HCT116 (cell line): ENCODE measurements at regions not wholly inside any gene's neighbourhood (a gene's known extent, or its start where the extent isn't known, plus 50 kb on each side); places are given as distances from the start of the nearest gene placed in this dataset.

ENCODE experiments used
- ATAC-seq: fragments of 200-7000 bp; cut with Tn5 transposase; 2 replicates; pipeline ENCODE4 v1.9.1; 2020; ENCODE audit warnings: mild to moderate bottlenecking, moderate library complexity
- BruUV-seq: library from RNA; stranded (reverse); fragments of 400-500 nt; replicated peaks from 2 replicates; lab custom pipeline; 2021; lab: Mats Ljungman, UMichigan
- CTCF ChIA-PET: fragments of 300-600 bp; sonication (Branson Sonifier 250); formaldehyde crosslinking; loops from one replicate; lab custom pipeline; 2021; ENCODE audit warnings: antibody characterized with exemption; lab: Charles Lee
- POLR2A ChIA-PET: fragments of 300-600, 350-600 bp; sonication (Branson Sonifier 250); formaldehyde crosslinking; loops from one replicate; lab custom pipeline; 2021; ENCODE audit warnings: antibody characterized with exemption; lab: Charles Lee
- RAD21 ChIA-PET, 2 experiments: fragments of 300-600 bp; sonication (Branson Sonifier 250); formaldehyde crosslinking; loops; one replicate each; lab custom pipeline; 2023; ENCODE audit warnings: low total read pairs in 2 of 2; ENCODE audit not compliant: uncharacterized antibody in 2 of 2, unreplicated experiment in 2 of 2, low non-redundant PET in 1 of 2; lab: Charles Lee
- DNase-seq: peaks from one replicate; pipeline ENCODE4 v3.0.0-alpha.2; 2010; ENCODE audit warnings: low read depth, low spot score
- H2AFZ ChIP-seq: fragments of 200-600 bp; shearing (Covaris generic), sonication (generic); 2 replicates; pipeline ENCODE4 v1.6.1; 2017; ENCODE audit warnings: low read depth, mixed run types, mixed read lengths, antibody characterized with exemption, low read length; ENCODE audit not compliant: poor library complexity, severe bottlenecking
- H3K27ac ChIP-seq: 2 replicates; pipeline ENCODE4 v1.5.1; 2012; ENCODE audit warnings: low read depth, low read length
- H3K27me3 ChIP-seq: fragments of 200-600 bp; sonication (generic); 2 replicates; pipeline ENCODE4 v1.6.1; 2016; ENCODE audit warnings: mixed run types, low read length, mixed read lengths; ENCODE audit not compliant: insufficient read depth
- H3K36me3 ChIP-seq, 2 experiments: fragments of 200-500 bp in 1 of 2; fragments of 200-600 bp in 1 of 2; sonication (Bioruptor generic) in 1 of 2; sonication (generic) in 1 of 2; 2 replicates each; pipeline versions ENCODE4 v1.5.1 to v1.6.1; 2014 to 2016; ENCODE audit warnings: low read length in 2 of 2, inconsistent platforms in 1 of 2, mixed read lengths in 1 of 2, mixed run types in 1 of 2; ENCODE audit not compliant: insufficient read depth in 2 of 2, control insufficient read depth in 1 of 2
- H3K4me1 ChIP-seq, 2 experiments: fragments of 200-600 bp in 1 of 2; sonication (generic) in 1 of 2; 2 replicates each; pipeline versions ENCODE4 v1.5.1 to v1.6.1; 2012 to 2017; ENCODE audit warnings: low read length in 2 of 2, inconsistent platforms in 1 of 2, mild to moderate bottlenecking in 1 of 2, mixed read lengths in 1 of 2, mixed run types in 1 of 2, moderate library complexity in 1 of 2; ENCODE audit not compliant: insufficient read depth in 2 of 2, control insufficient read depth in 1 of 2
- H3K4me2 ChIP-seq: fragments of 200-600 bp; sonication (generic); 2 replicates; pipeline ENCODE4 v1.6.1; 2017; ENCODE audit warnings: mixed run types, low read length, mixed read lengths
- H3K4me3 ChIP-seq, 2 experiments: fragments of 200-600 bp in 1 of 2; sonication (generic) in 1 of 2; replicated peaks in 1 of 2; 2 replicates each; pipeline ENCODE4 v1.5.1; 2011 to 2016; ENCODE audit warnings: low read length in 2 of 2, control low read depth in 1 of 2, low read depth in 1 of 2, mild to moderate bottlenecking in 1 of 2, mixed read lengths in 1 of 2, mixed run types in 1 of 2
- H3K79me2 ChIP-seq: fragments of 200-600 bp; sonication (generic); 2 replicates; pipeline ENCODE4 v1.6.1; 2017; ENCODE audit warnings: mild to moderate bottlenecking, mixed run types, low read length, moderate library complexity, mixed read lengths; ENCODE audit not compliant: insufficient read depth
- H3K9ac ChIP-seq: fragments of 200-600 bp; sonication (generic); 2 replicates; pipeline ENCODE4 v1.6.1; 2016; ENCODE audit warnings: low read length, mixed read lengths
- H3K9me2 ChIP-seq: fragments of 200-600 bp; sonication (generic), shearing (Covaris generic); 2 replicates; pipeline ENCODE4 v1.6.1; 2017; ENCODE audit warnings: mixed run types, mild to moderate bottlenecking, moderate library complexity; ENCODE audit not compliant: insufficient read depth
- H3K9me3 ChIP-seq, 2 experiments: fragments of 200-500 bp in 1 of 2; fragments of 200-600 bp in 1 of 2; sonication (Bioruptor generic) in 1 of 2; sonication (generic) in 1 of 2; 2 replicates each; pipeline ENCODE4 v1.6.1; 2014 to 2017; ENCODE audit warnings: low read length in 2 of 2, mixed read lengths in 2 of 2, inconsistent platforms in 1 of 2, low read depth in 1 of 2, mild to moderate bottlenecking in 1 of 2, mixed run types in 1 of 2, moderate library complexity in 1 of 2; ENCODE audit not compliant: control insufficient read depth in 1 of 2, insufficient read depth in 1 of 2
- H4K20me1 ChIP-seq: fragments of 200-600 bp; sonication (generic), shearing (Covaris generic); 2 replicates; pipeline ENCODE4 v1.6.1; 2017; ENCODE audit warnings: mixed run types, mild to moderate bottlenecking, moderate library complexity; ENCODE audit not compliant: insufficient read depth
- ELF1 ChIP-seq: IDR thresholded peaks from 2 replicates; pipeline ENCODE4 v1.6.1; 2012; ENCODE audit warnings: low read depth, borderline replicate concordance
- EZH2 ChIP-seq: fragments of 200-600 bp; sonication (generic); IDR thresholded peaks from 2 replicates; pipeline ENCODE4 v1.6.1; 2017; ENCODE audit warnings: antibody characterized with exemption, mixed run types
- FOSL1 ChIP-seq: IDR thresholded peaks from 2 replicates; pipeline ENCODE4 v1.6.1; 2012; ENCODE audit warnings: low read depth
- POLR2AphosphoS5 ChIP-seq: IDR thresholded peaks from 2 replicates; pipeline ENCODE4 v1.6.1; 2011; ENCODE audit warnings: mild to moderate bottlenecking, low read depth, low read length, moderate library complexity
- RAD21 ChIP-seq: IDR thresholded peaks from 2 replicates; pipeline ENCODE4 v1.6.1; 2012; ENCODE audit warnings: low read depth, mild to moderate bottlenecking
- TCF7L2 ChIP-seq: IDR thresholded peaks from 2 replicates; pipeline ENCODE4 v1.7.0; 2011; ENCODE audit warnings: borderline replicate concordance, inconsistent platforms; ENCODE audit not compliant: insufficient read depth, insufficient read length; ENCODE audit errors: extremely low read depth
- ZFX ChIP-seq: fragments of 450-650 bp; IDR thresholded peaks from 2 replicates; pipeline ENCODE4 v1.6.1; 2017
- intact Hi-C: fragments of 100-400 bp; cut with micrococcal nuclease; formaldehyde crosslinking; loops from 2 replicates; pipeline ENCODE4 v1.10.0; 2022
- TF ChIP-seq, protein P1 (sequence below): IDR thresholded peaks from 2 replicates; pipeline ENCODE4 v1.6.1; 2012; ENCODE audit warnings: low read depth
- TF ChIP-seq, protein P2 (sequence below): IDR thresholded peaks from 2 replicates; pipeline ENCODE4 v1.6.1; 2012

DNA sequence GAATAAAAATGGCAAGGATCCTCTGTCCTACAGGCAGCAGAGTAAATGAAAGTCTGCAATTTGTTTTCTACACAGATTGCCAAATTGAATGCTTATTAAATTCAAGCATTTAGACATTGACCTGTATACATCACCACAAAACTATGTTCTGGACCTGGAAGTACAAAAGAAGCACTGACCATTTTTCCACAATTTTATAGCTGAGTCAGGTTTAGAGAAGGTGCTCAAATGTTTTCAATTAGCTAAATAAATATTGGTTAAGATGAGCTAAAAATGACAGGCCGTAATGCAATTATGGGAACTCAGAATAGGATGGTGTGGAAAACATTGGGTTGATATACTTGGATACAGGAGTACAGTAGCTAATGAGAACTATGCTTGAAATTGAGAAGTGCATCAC is 490.7 kb upstream of the MEIS1 start:
- Histone ChIP-seq H2AFZ (no peak overlapping the region), H3K4me3 (no peak overlapping the region), H3K9ac (no peak overlapping the region), H3K27me3 (peaks cover 14% of the 10 kb centered on the region), H3K27ac (no peak overlapping the region), H3K4me2 (no peak overlapping the region), H3K36me3 (no peaks in the 10 kb centered on the region), H3K9me3 (no peaks in the 10 kb centered on the region), H4K20me1 (no peaks in the 10 kb centered on the region), H3K79me2 (no peaks in the 10 kb centered on the region), H3K9me2 (no peaks in the 10 kb centered on the region), H3K4me1 (no peaks in the 10 kb centered on the region)
- BruUV-seq, result no TSS peak
- no peak for DNase-seq
- TF ChIP-seq POLR2AphosphoS5 (no peak), FOSL1 (no peak)
- CTCF ChIA-PET, result no interaction called here
- intact Hi-C loops, result no loop called here
- POLR2A ChIA-PET, result no interaction called here
- no peak for ATAC-seq
- RAD21 ChIA-PET, result no interaction called here

DNA sequence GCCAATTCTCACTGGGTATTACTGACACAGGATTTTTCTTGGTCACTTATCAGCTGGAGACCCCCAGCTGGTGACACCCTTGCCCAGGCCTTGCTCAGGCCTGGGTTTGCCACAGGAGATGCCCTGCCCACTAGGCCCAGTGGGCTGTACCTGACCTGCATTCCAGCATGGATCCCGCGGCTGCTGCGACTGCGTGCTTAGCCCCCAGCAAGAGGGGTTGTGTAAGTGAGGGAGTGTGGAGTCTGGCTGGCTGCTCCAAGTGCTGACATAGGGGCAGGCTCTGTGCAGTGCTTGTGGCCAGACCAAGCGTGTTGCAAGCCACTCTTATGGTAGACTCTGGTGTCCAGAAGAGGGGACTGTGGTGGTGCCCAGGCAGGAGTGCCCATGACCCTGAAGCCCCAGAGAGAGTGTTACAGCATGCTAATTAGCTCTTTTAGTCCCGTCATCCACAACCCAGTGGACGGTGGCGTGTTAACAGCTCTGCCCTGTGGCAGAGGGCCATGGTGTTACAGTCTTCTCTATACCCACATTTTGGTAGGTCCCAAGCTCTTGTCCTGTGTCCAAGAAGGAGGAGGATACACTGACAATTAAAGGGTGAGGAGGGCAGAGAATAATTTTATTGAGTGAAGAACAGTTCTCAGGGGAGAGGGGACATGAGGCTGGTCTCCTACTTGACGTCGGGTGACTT is 491.7 kb upstream of the MEIS1 start:
- Histone ChIP-seq H2AFZ (no peak overlapping the region), H3K4me3 (no peak overlapping the region), H3K27ac (no peak overlapping the region), H3K9me2 (no peaks in the 10 kb centered on the region), H3K36me3 (no peaks in the 10 kb centered on the region), H4K20me1 (no peaks in the 10 kb centered on the region), H3K9me3 (no peaks in the 10 kb centered on the region), H3K4me2 (no peak overlapping the region), H3K27me3 (peaks cover 14% of the 10 kb centered on the region), H3K79me2 (no peaks in the 10 kb centered on the region), H3K4me1 (no peaks in the 10 kb centered on the region), H3K9ac (no peak overlapping the region)
- DNase-seq (no peak), ATAC-seq (no peak)
- intact Hi-C loops, result no loop called here
- no peak for TF ChIP-seq ZFX
- no peak for TF ChIP-seq EZH2
- TF ChIP-seq, protein P1, sequence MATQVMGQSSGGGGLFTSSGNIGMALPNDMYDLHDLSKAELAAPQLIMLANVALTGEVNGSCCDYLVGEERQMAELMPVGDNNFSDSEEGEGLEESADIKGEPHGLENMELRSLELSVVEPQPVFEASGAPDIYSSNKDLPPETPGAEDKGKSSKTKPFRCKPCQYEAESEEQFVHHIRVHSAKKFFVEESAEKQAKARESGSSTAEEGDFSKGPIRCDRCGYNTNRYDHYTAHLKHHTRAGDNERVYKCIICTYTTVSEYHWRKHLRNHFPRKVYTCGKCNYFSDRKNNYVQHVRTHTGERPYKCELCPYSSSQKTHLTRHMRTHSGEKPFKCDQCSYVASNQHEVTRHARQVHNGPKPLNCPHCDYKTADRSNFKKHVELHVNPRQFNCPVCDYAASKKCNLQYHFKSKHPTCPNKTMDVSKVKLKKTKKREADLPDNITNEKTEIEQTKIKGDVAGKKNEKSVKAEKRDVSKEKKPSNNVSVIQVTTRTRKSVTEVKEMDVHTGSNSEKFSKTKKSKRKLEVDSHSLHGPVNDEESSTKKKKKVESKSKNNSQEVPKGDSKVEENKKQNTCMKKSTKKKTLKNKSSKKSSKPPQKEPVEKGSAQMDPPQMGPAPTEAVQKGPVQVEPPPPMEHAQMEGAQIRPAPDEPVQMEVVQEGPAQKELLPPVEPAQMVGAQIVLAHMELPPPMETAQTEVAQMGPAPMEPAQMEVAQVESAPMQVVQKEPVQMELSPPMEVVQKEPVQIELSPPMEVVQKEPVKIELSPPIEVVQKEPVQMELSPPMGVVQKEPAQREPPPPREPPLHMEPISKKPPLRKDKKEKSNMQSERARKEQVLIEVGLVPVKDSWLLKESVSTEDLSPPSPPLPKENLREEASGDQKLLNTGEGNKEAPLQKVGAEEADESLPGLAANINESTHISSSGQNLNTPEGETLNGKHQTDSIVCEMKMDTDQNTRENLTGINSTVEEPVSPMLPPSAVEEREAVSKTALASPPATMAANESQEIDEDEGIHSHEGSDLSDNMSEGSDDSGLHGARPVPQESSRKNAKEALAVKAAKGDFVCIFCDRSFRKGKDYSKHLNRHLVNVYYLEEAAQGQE, result no peak
- no peak for TF ChIP-seq TCF7L2
- no peak for TF ChIP-seq ELF1
- TF ChIP-seq, protein P2, sequence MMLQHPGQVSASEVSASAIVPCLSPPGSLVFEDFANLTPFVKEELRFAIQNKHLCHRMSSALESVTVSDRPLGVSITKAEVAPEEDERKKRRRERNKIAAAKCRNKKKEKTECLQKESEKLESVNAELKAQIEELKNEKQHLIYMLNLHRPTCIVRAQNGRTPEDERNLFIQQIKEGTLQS, result no peak
- TF ChIP-seq RAD21, result no peak
- TF ChIP-seq FOSL1, result no peak
- POLR2A ChIA-PET, result no interaction called here
- BruUV-seq, result no TSS peak
- CTCF ChIA-PET, result no interaction called here
- RAD21 ChIA-PET, result no interaction called here
